DOHH2 (cell line): ENCODE measurements at regions not wholly inside any gene's neighbourhood (a gene's known extent, or its start where the extent isn't known, plus 50 kb on each side); places are given as distances from the start of the nearest gene placed in this dataset.

Experiments
- H3F3A ChIP-seq: fragments of 200-600 bp; sonication (generic), shearing (Covaris generic); 2 replicates; pipeline ENCODE4 v1.6.0; 2016; ENCODE audit warnings: antibody characterized with exemption, mild to moderate bottlenecking; ENCODE audit not compliant: control insufficient read depth, insufficient read depth
- H3K27ac ChIP-seq: fragments of 200-600 bp; sonication (generic); 2 replicates; pipeline ENCODE4 v1.5.1; 2014; ENCODE audit warnings: low read depth, mild to moderate bottlenecking, low read length, moderate library complexity
- H3K27me3 ChIP-seq: fragments of 200-600 bp; sonication (generic); 2 replicates; pipeline ENCODE4 v1.6.1; 2014; ENCODE audit warnings: mild to moderate bottlenecking, low read length, mixed read lengths; ENCODE audit not compliant: control insufficient read depth
- H3K36me3 ChIP-seq: fragments of 200-600 bp; sonication (generic); 2 replicates; pipeline ENCODE4 v1.6.1; 2014; ENCODE audit warnings: mild to moderate bottlenecking, low read length, moderate library complexity, mixed read lengths; ENCODE audit not compliant: control insufficient read depth
- H3K4me1 ChIP-seq: fragments of 200-600 bp; sonication (generic); 2 replicates; pipeline ENCODE4 v1.6.1; 2014; ENCODE audit warnings: mild to moderate bottlenecking, low read length, mixed read lengths; ENCODE audit not compliant: control insufficient read depth
- H3K4me2 ChIP-seq: fragments of 200-600 bp; sonication (generic); 2 replicates; pipeline ENCODE4 v1.6.0; 2014; ENCODE audit warnings: mild to moderate bottlenecking, low read length, moderate library complexity
- H3K4me3 ChIP-seq: fragments of 200-600 bp; sonication (generic); 2 replicates; pipeline ENCODE4 v1.5.1; 2014; ENCODE audit warnings: mild to moderate bottlenecking, low read length, mixed read lengths
- H3K79me2 ChIP-seq: fragments of 200-600 bp; sonication (generic); 2 replicates; pipeline ENCODE4 v1.6.1; 2014; ENCODE audit warnings: mild to moderate bottlenecking, low read length, mixed read lengths; ENCODE audit not compliant: control insufficient read depth
- H3K9me2 ChIP-seq: fragments of 200-600 bp; sonication (generic); replicated peaks from 2 replicates; pipeline ENCODE4 v1.6.1; 2014; ENCODE audit warnings: mild to moderate bottlenecking, low read length, mixed read lengths; ENCODE audit not compliant: control insufficient read depth
- H3K9me3 ChIP-seq: fragments of 200-600 bp; sonication (generic); 2 replicates; pipeline ENCODE4 v1.6.1; 2014; ENCODE audit warnings: antibody characterized with exemption, low read length, mixed read lengths; ENCODE audit not compliant: control insufficient read depth, insufficient read depth
- H4K20me1 ChIP-seq: fragments of 200-600 bp; sonication (generic); 2 replicates; pipeline ENCODE4 v1.6.0; 2014; ENCODE audit warnings: low read depth, mild to moderate bottlenecking, antibody characterized with exemption, low read length, moderate library complexity; ENCODE audit not compliant: control insufficient read depth, insufficient read depth
- EZH2phosphoT487 ChIP-seq: fragments of 200-600 bp; sonication (generic); IDR thresholded peaks from 2 replicates; pipeline ENCODE4 v1.6.1; 2017; ENCODE audit warnings: borderline replicate concordance, mild to moderate bottlenecking, antibody characterized with exemption, low read length, moderate library complexity, mixed read lengths
- TF ChIP-seq, protein P1 (sequence below): fragments of 200-600 bp; sonication (generic); IDR thresholded peaks from one replicate; pipeline ENCODE4 v1.5.1; 2014; ENCODE audit warnings: antibody characterized with exemption, mild to moderate bottlenecking, low read depth, low read length; ENCODE audit not compliant: poor library complexity, severe bottlenecking

DNA sequence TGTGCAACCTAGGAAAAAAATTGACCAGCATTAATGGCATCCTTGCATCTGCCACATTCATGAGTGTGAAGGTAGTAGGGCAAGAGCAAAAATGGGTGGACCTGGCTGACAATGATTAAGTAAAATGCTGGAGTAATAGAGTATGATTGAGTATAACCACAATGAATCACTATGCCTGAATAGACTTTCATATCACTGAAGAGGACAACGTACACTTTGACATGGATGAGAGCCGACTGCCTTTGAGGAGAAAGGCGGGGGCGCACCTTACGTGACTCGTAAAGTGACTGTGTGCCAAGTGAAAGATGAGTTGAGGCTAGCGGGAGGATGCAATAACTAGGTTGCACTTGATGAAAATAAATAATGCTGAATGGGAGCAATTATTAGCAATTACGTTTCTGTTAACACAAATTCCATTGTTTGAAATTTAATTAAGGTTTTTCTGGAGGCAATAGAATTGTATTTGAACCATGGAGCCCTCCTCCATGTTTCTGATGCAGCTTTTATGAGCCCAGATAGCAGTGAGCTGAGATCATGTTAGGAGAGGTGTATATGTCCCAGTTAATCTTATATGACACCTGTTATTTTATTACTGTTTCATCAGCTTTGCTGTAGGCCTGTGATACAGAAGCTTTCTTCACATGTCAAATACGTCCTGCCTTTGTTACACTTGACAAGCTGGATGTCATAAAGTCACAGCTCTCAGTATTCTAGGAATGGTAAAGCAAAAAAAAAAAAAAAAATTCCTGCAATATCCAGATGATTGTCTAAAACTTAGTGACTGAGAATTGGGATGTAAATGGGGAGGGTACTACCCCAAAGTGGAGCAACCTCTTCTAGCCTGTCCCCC, 596.5 kb downstream of the NXPH1 start:
- no peaks in the 10 kb centered on the region for H3F3A ChIP-seq
- no peaks in the 10 kb centered on the region for H3K79me2 ChIP-seq
- H3K4me1 ChIP-seq: no peaks in the 10 kb centered on the region
- H3K9me2 ChIP-seq: no peaks in the 10 kb centered on the region
- H4K20me1 ChIP-seq: no peaks in the 10 kb centered on the region
- no peak overlapping the region for H3K4me3 ChIP-seq
- H3K27me3 ChIP-seq: no peaks in the 10 kb centered on the region
- H3K36me3 ChIP-seq: no peaks in the 10 kb centered on the region
- no peak overlapping the region for H3K27ac ChIP-seq
- H3K4me2 ChIP-seq: no peak overlapping the region
- TF ChIP-seq, protein P1, sequence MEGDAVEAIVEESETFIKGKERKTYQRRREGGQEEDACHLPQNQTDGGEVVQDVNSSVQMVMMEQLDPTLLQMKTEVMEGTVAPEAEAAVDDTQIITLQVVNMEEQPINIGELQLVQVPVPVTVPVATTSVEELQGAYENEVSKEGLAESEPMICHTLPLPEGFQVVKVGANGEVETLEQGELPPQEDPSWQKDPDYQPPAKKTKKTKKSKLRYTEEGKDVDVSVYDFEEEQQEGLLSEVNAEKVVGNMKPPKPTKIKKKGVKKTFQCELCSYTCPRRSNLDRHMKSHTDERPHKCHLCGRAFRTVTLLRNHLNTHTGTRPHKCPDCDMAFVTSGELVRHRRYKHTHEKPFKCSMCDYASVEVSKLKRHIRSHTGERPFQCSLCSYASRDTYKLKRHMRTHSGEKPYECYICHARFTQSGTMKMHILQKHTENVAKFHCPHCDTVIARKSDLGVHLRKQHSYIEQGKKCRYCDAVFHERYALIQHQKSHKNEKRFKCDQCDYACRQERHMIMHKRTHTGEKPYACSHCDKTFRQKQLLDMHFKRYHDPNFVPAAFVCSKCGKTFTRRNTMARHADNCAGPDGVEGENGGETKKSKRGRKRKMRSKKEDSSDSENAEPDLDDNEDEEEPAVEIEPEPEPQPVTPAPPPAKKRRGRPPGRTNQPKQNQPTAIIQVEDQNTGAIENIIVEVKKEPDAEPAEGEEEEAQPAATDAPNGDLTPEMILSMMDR: no peak
- no peak for TF ChIP-seq EZH2phosphoT487
- no peaks in the 10 kb centered on the region for H3K9me3 ChIP-seq

DNA sequence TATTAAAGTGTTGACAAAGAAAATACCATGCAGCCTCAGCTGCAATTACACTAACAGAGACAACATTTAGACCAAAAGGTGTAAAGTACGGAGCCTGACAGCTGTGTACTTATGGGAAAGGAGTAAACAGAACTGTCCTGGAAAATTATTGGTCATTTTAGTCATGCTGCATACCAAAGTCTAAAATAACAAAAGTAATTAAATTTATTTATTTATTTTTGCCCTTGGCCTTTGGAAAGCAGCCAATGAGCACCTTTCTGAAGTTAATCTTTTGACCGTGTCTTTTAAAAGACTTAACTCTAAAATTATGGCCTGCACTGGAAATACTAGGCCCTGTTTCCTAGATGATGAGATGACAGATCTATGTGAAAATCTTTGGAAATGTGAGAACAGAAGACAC, 597.6 kb downstream of the NXPH1 start:
- Histone ChIP-seq H3K4me3 (no peak overlapping the region), H3K4me2 (no peak overlapping the region), H3K36me3 (no peaks in the 10 kb centered on the region), H3K9me2 (no peaks in the 10 kb centered on the region), H3K4me1 (no peaks in the 10 kb centered on the region), H3K9me3 (no peaks in the 10 kb centered on the region), H3K79me2 (no peaks in the 10 kb centered on the region), H3F3A (no peaks in the 10 kb centered on the region), H3K27me3 (no peaks in the 10 kb centered on the region), H4K20me1 (no peaks in the 10 kb centered on the region), H3K27ac (no peak overlapping the region)
- TF ChIP-seq, protein P1: no peak
- TF ChIP-seq EZH2phosphoT487: no peak

DNA sequence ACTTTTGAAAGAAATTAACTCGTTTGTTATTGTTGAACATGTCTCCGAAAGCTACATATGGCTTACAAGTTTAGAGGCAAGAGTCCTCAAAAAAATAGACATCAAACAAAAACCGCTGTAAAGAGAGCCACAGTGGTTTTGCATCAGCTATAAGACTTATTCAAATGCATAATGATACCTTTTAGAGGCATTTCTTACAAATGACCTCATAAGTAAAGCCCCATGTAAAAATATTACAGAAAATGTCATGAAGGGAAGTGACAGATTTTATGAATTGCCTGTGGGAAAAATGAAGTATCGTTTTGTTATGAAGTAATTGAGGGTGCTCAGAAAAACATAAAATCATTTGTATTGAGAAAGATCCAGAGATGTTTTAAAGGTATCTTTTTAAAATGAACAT, 598.0 kb downstream of the NXPH1 start:
- no peak overlapping the region for H3K4me2 ChIP-seq
- no peaks in the 10 kb centered on the region for H3K36me3 ChIP-seq
- no peaks in the 10 kb centered on the region for H3K4me1 ChIP-seq
- H3K27me3 ChIP-seq: no peaks in the 10 kb centered on the region
- no peaks in the 10 kb centered on the region for H3K79me2 ChIP-seq
- no peak overlapping the region for H3K4me3 ChIP-seq
- no peaks in the 10 kb centered on the region for H3K9me2 ChIP-seq
- no peak for TF ChIP-seq EZH2phosphoT487
- TF ChIP-seq, protein P1: no peak
- H4K20me1 ChIP-seq: no peaks in the 10 kb centered on the region
- no peaks in the 10 kb centered on the region for H3F3A ChIP-seq
- H3K9me3 ChIP-seq: no peaks in the 10 kb centered on the region
- no peak overlapping the region for H3K27ac ChIP-seq
